SK-N-SH (cell line): ENCODE measurements at regions not wholly inside any gene's neighbourhood (a gene's known extent, or its start where the extent isn't known, plus 50 kb on each side); places are given as distances from the start of the nearest gene placed in this dataset.
"Not testable (repeated sequence)": the region's sequence is repeated elsewhere in the genome, so short reads cannot be mapped to it uniquely, and the experiment has no call there.

Source experiments
- CTCF ChIA-PET: fragments of 300-600, 350-600 bp; formaldehyde crosslinking; extraction: SDS; loops from one replicate; lab custom pipeline; 2021; lab: Yijun Ruan, JAX
- POLR2A ChIA-PET: fragments of 350-600 bp; sonication (Branson Sonifier 250); formaldehyde crosslinking; extraction: SDS; loops from one replicate; lab custom pipeline; 2020; ENCODE audit warnings: antibody characterized with exemption, inconsistent platforms; lab: Yijun Ruan, JAX
- DNase-seq: peaks from one replicate; pipeline ENCODE4 v3.0.0; 2012
- H2AFZ ChIP-seq: fragments of 200-600 bp; sonication (generic); 2 replicates; pipeline ENCODE4 v1.8.1; 2016; ENCODE audit warnings: antibody characterized with exemption, mild to moderate bottlenecking, low read depth
- H3F3A ChIP-seq: fragments of 200-600 bp; sonication (generic); replicated peaks from 2 replicates; pipeline ENCODE3; 2016; ENCODE audit warnings: antibody characterized with exemption, mild to moderate bottlenecking; ENCODE audit not compliant: insufficient read depth
- H3K27ac ChIP-seq, 2 experiments: fragments of 200-500 bp in 1 of 2; fragments of 200-600 bp in 1 of 2; sonication (Bioruptor generic) in 1 of 2; sonication (generic), shearing (Covaris generic) in 1 of 2; 2 replicates each; pipeline versions ENCODE4 v1.5.1 to v1.6.1; 2014 to 2016; ENCODE audit warnings: low read depth in 2 of 2, inconsistent platforms in 1 of 2, low read length in 1 of 2, mild to moderate bottlenecking in 1 of 2, mixed read lengths in 1 of 2
- H3K27me3 ChIP-seq: fragments of 200-600 bp; sonication (generic), shearing (Covaris generic); 2 replicates; pipeline ENCODE4 v1.6.1; 2016; ENCODE audit warnings: mixed run types; ENCODE audit not compliant: insufficient read depth
- H3K36me3 ChIP-seq, 2 experiments: fragments of 200-500 bp in 1 of 2; fragments of 200-600 bp in 1 of 2; sonication (Bioruptor generic) in 1 of 2; sonication (generic) in 1 of 2; replicated peaks in 1 of 2; 2 replicates each; pipeline versions ENCODE3 to v1.5.1; 2014 to 2016; ENCODE audit warnings: low read length in 1 of 2, mild to moderate bottlenecking in 1 of 2; ENCODE audit not compliant: insufficient read depth in 2 of 2, control insufficient read depth in 1 of 2
- H3K4me1 ChIP-seq, 2 experiments: fragments of 200-500 bp in 1 of 2; fragments of 200-600 bp in 1 of 2; sonication (Bioruptor generic) in 1 of 2; sonication (generic), shearing (Covaris generic) in 1 of 2; 2 replicates each; pipeline versions ENCODE4 v1.5.1 to v1.6.1; 2014 to 2016; ENCODE audit warnings: low read depth in 1 of 2, low read length in 1 of 2, mixed run types in 1 of 2; ENCODE audit not compliant: insufficient read depth in 2 of 2, control insufficient read depth in 1 of 2
- H3K4me2 ChIP-seq: fragments of 200-600 bp; sonication (generic), shearing (Covaris generic); 2 replicates; pipeline ENCODE4 v1.6.1; 2017; ENCODE audit warnings: mixed run types
- H3K4me3 ChIP-seq, 2 experiments: fragments of 200-500 bp in 1 of 2; fragments of 200-600 bp in 1 of 2; sonication (Bioruptor generic) in 1 of 2; sonication (generic), shearing (Covaris generic) in 1 of 2; 2 replicates each; pipeline versions ENCODE4 v1.5.1 to v1.8.1; 2014 to 2016; ENCODE audit warnings: low read depth in 2 of 2, inconsistent platforms in 1 of 2, low read length in 1 of 2, mild to moderate bottlenecking in 1 of 2, mixed read lengths in 1 of 2, moderate library complexity in 1 of 2
- H3K79me2 ChIP-seq: fragments of 200-600 bp; sonication (generic); 2 replicates; pipeline ENCODE4 v1.8.1; 2017; ENCODE audit warnings: mild to moderate bottlenecking; ENCODE audit not compliant: insufficient read depth
- H3K9ac ChIP-seq: fragments of 200-600 bp; sonication (generic); 2 replicates; pipeline ENCODE4 v1.6.1; 2017; ENCODE audit warnings: mixed run types
- H3K9me2 ChIP-seq: fragments of 200-600 bp; sonication (generic); 2 replicates; pipeline ENCODE4 v1.6.1; 2017; ENCODE audit warnings: mixed run types
- H3K9me3 ChIP-seq: fragments of 200-600 bp; sonication (generic); 2 replicates; pipeline ENCODE4 v1.6.1; 2017; ENCODE audit warnings: mixed run types, mild to moderate bottlenecking, moderate library complexity
- H4K20me1 ChIP-seq: fragments of 200-600 bp; sonication (generic); 2 replicates; pipeline ENCODE4 v1.6.1; 2017; ENCODE audit warnings: mild to moderate bottlenecking, mixed run types; ENCODE audit not compliant: insufficient read depth
- CHD2 ChIP-seq: fragments of 150-350 bp; IDR thresholded peaks from 2 replicates; pipeline ENCODE4 v1.6.1; 2018; ENCODE audit warnings: low read length; ENCODE audit not compliant: partially characterized antibody
- EP300 ChIP-seq, 2 experiments: IDR thresholded peaks; 2 replicates each; pipeline versions ENCODE4 v1.4.0 to v1.6.1; 2012; ENCODE audit warnings: borderline replicate concordance in 1 of 2, low read depth in 1 of 2, low read length in 1 of 2
- EZH2phosphoT487 ChIP-seq: fragments of 200-600 bp; sonication (generic); IDR thresholded peaks from 2 replicates; pipeline ENCODE4 v1.6.1; 2017; ENCODE audit warnings: low read depth, mixed run types, mild to moderate bottlenecking, antibody characterized with exemption, moderate library complexity, borderline replicate concordance
- FOSL2 ChIP-seq: IDR thresholded peaks from 2 replicates; pipeline ENCODE4 v1.4.0; 2012; ENCODE audit warnings: low read depth, mild to moderate bottlenecking, moderate library complexity, borderline replicate concordance
- FOXM1 ChIP-seq: IDR thresholded peaks from 2 replicates; pipeline ENCODE4 v1.4.0; 2012; ENCODE audit warnings: low read depth, mild to moderate bottlenecking
- GABPA ChIP-seq: IDR thresholded peaks from 2 replicates; pipeline ENCODE4 v1.4.0; 2012; ENCODE audit warnings: low read depth, mild to moderate bottlenecking
- GATA2 ChIP-seq: sonication (generic); formaldehyde crosslinking; IDR thresholded peaks from 2 replicates; pipeline ENCODE4 v1.5.0; 2020; ENCODE audit warnings: mild to moderate bottlenecking, missing genetic modification reagents
- IRF3 ChIP-seq: fragments of 150-350 bp; IDR thresholded peaks from 2 replicates; pipeline ENCODE4 v1.6.1; 2016; ENCODE audit warnings: mild to moderate bottlenecking, low read depth, low read length
- JUND ChIP-seq: IDR thresholded peaks from 2 replicates; pipeline ENCODE4 v1.4.0; 2012
- NRF1 ChIP-seq: IDR thresholded peaks from 2 replicates; pipeline ENCODE4 v1.6.1; 2012; ENCODE audit warnings: low read depth, mild to moderate bottlenecking, low read length
- RAD21 ChIP-seq: IDR thresholded peaks from 2 replicates; pipeline ENCODE4 v1.6.1; 2012; ENCODE audit warnings: mild to moderate bottlenecking, low read length
- RCOR1 ChIP-seq: fragments of 150-350 bp; IDR thresholded peaks from 2 replicates; pipeline ENCODE4 v1.6.1; 2017; ENCODE audit warnings: antibody characterized with exemption, low read length
- RFX5 ChIP-seq: IDR thresholded peaks from 2 replicates; pipeline ENCODE4 v1.6.1; 2012; ENCODE audit warnings: mild to moderate bottlenecking, improper control_type of control experiment, low read length
- RXRA ChIP-seq: IDR thresholded peaks from 2 replicates; pipeline ENCODE4 v1.4.0; 2012; ENCODE audit warnings: low read depth, mild to moderate bottlenecking, borderline replicate concordance
- SMC3 ChIP-seq: IDR thresholded peaks from 2 replicates; pipeline ENCODE4 v1.6.1; 2012; ENCODE audit warnings: low read depth, low read length, improper control_type of control experiment
- TCF12 ChIP-seq: IDR thresholded peaks from 2 replicates; pipeline ENCODE4 v1.4.0; 2012
- YY1 ChIP-seq: IDR thresholded peaks from 2 replicates; pipeline ENCODE4 v1.4.0; 2012; ENCODE audit warnings: low read depth, mild to moderate bottlenecking
- ZBTB33 ChIP-seq: IDR thresholded peaks from 2 replicates; pipeline ENCODE4 v1.4.0; 2012; ENCODE audit warnings: low read depth, borderline replicate concordance
- WGBS: methylation state at CpG from one replicate; pipeline ENCODE4 v1.1.6; 2017; ENCODE audit warnings: low lambda C conversion rate; 5-methylcytosine and 5-hydroxymethylcytosine counted together
- TF ChIP-seq, protein P1 (sequence below): IDR thresholded peaks from 2 replicates; pipeline ENCODE4 v1.4.0; 2012; ENCODE audit warnings: low read depth
- TF ChIP-seq, protein P2 (sequence below): fragments of 200-600 bp; sonication (generic); IDR thresholded peaks from 2 replicates; pipeline ENCODE4 v1.6.1; 2017; ENCODE audit warnings: antibody characterized with exemption, mild to moderate bottlenecking, moderate library complexity

DNA sequence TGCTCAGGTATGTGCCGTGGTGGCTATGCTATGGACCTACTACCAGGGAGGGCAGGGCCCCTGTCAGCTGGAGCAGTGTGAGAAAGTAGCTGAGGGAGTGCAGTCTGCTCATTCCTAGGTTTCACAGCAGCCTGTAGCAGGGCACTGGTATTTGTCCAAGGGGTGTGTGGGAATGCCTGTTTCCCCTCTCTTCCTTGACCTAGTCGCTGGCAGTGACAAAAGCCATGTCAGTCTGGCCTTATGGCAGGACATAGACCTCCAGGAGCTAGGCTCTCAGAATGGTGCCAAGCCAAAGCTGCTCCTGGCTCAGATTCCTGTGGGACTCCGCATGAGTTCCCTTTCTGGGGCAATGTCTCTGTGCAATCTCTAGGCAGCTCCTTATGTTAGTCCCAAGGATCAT, 253.9 kb upstream of the TYRP1 start:
- TF ChIP-seq RXRA (no peak), RFX5 (no peak), EP300 (IDR thresholded peaks at IDR 0.05; ENCODE audit: borderline replicate concordance in 1 of 2, low read depth in 1 of 2, low read length in 1 of 2) (no peak), IRF3 (no peak), NRF1 (no peak), RAD21 (no peak), JUND (no peak), FOXM1 (no peak), GATA2 (CRISPR knock-in tag) (no peak), RCOR1 (no peak), YY1 (no peak), EZH2phosphoT487 (no peak)
- ChIA-PET CTCF (no interaction called here), POLR2A (no interaction called here)
- Histone ChIP-seq H3K4me1 (no peaks in the 10 kb centered on the region), H3K4me3 (no peak overlapping the region), H3K9me2 (no peaks in the 10 kb centered on the region), H3F3A (no peaks in the 10 kb centered on the region), H3K9me3 (no peaks in the 10 kb centered on the region), H3K9ac (no peak overlapping the region), H3K27me3 (no peaks in the 10 kb centered on the region), H4K20me1 (no peaks in the 10 kb centered on the region), H2AFZ (no peak overlapping the region), H3K79me2 (no peaks in the 10 kb centered on the region), H3K36me3 (no peaks in the 10 kb centered on the region), H3K4me2 (no peak overlapping the region), H3K27ac (no peak overlapping the region)
- DNase-seq, result no peak
- WGBS, result 12% methylated on average over 2 of the region's 3 CpGs

GRCh38 chr9:12441080-12441479, 252.1 kb upstream of the TYRP1 start:
- H2AFZ ChIP-seq, H3K27me3 ChIP-seq, H3K27ac ChIP-seq, H3K4me1 ChIP-seq, H3K9me2 ChIP-seq, DNase-seq, H3K36me3 ChIP-seq, H3F3A ChIP-seq, H3K4me3 ChIP-seq, H3K9ac ChIP-seq, H3K4me2 ChIP-seq, CTCF ChIA-PET, POLR2A ChIA-PET, H4K20me1 ChIP-seq, H3K79me2 ChIP-seq, H3K9me3 ChIP-seq: not testable (repeated sequence)
- 15% methylated on average over 6 of the region's 6 CpGs for WGBS

- no peaks in the 10 kb centered on the region for H3K27me3 ChIP-seq
- no peak overlapping the region for H3K4me3 ChIP-seq
- H3K27ac ChIP-seq, result no peak overlapping the region
- H3F3A ChIP-seq, result no peaks in the 10 kb centered on the region
- 44% methylated on average over 1 of the region's 1 CpG for WGBS
- H3K4me1 ChIP-seq, result no peaks in the 10 kb centered on the region
- no peak overlapping the region for H2AFZ ChIP-seq
- no peak for DNase-seq
- no peaks in the 10 kb centered on the region for H3K36me3 ChIP-seq
- no peaks in the 10 kb centered on the region for H3K9me2 ChIP-seq
- POLR2A ChIA-PET, result no interaction called here
- H3K9me3 ChIP-seq, result no peaks in the 10 kb centered on the region
- H3K79me2 ChIP-seq, result no peaks in the 10 kb centered on the region
- no peak overlapping the region for H3K9ac ChIP-seq
- no peak overlapping the region for H3K4me2 ChIP-seq
- no peaks in the 10 kb centered on the region for H4K20me1 ChIP-seq
- CTCF ChIA-PET, result no interaction called here
- TF ChIP-seq CHD2 (no peak), EP300 (IDR thresholded peaks at IDR 0.05; ENCODE audit: borderline replicate concordance in 1 of 2, low read depth in 1 of 2, low read length in 1 of 2) (no peak), EZH2phosphoT487 (no peak), JUND (no peak), SMC3 (no peak), GABPA (no peak), RCOR1 (no peak), RXRA (no peak), ZBTB33 (no peak), FOSL2 (no peak), TCF12 (no peak)
- TF ChIP-seq, protein P1, sequence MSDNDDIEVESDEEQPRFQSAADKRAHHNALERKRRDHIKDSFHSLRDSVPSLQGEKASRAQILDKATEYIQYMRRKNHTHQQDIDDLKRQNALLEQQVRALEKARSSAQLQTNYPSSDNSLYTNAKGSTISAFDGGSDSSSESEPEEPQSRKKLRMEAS, result no peak
- TF ChIP-seq, protein P2, sequence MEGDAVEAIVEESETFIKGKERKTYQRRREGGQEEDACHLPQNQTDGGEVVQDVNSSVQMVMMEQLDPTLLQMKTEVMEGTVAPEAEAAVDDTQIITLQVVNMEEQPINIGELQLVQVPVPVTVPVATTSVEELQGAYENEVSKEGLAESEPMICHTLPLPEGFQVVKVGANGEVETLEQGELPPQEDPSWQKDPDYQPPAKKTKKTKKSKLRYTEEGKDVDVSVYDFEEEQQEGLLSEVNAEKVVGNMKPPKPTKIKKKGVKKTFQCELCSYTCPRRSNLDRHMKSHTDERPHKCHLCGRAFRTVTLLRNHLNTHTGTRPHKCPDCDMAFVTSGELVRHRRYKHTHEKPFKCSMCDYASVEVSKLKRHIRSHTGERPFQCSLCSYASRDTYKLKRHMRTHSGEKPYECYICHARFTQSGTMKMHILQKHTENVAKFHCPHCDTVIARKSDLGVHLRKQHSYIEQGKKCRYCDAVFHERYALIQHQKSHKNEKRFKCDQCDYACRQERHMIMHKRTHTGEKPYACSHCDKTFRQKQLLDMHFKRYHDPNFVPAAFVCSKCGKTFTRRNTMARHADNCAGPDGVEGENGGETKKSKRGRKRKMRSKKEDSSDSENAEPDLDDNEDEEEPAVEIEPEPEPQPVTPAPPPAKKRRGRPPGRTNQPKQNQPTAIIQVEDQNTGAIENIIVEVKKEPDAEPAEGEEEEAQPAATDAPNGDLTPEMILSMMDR, result no peak
Measured at GRCh38 chr9:12441506-12441905, 251.7 kb upstream of the TYRP1 start.
